ENCODE measurements at regions not wholly inside any gene's neighbourhood (a gene's known extent, or its start where the extent isn't known, plus 50 kb on each side); places are given as distances from the start of the nearest gene placed in this dataset.
"Not testable (repeated sequence)": the region's sequence is repeated elsewhere in the genome, so short reads cannot be mapped to it uniquely, and the experiment has no call there.

- TF ChIP-seq CTCF (conservative IDR thresholded peaks at IDR 0.05); EZH2 (IDR thresholded peaks at IDR 0.05; ENCODE audit: low read depth): not testable (repeated sequence)
Observed at GRCh38 chr2:91516669-91517068, 2825.2 kb downstream of the RPIA start.
